ENCODE measurements at regions not wholly inside any gene's neighbourhood (a gene's known extent, or its start where the extent isn't known, plus 50 kb on each side); places are given as distances from the start of the nearest gene placed in this dataset.

GRCh38 chr21:20649231-20649630, 349.0 kb upstream of the NCAM2 start:
- intact Hi-C loops (cut with DNase I): no loop called here
- no peak for DNase-seq
- H3K27ac ChIP-seq: no peak overlapping the region
- no peaks in the 10 kb centered on the region for H3K27me3 ChIP-seq
- no peak for ATAC-seq
- no peak overlapping the region for H3K4me3 ChIP-seq
- H3K36me3 ChIP-seq: no peaks in the 10 kb centered on the region
- TF ChIP-seq POLR2A (IDR thresholded peaks at IDR 0.05) (no peak), CTCF (IDR thresholded peaks at IDR 0.05) (no peak)
- 84 to 85% (median 85%) methylated on average over 5 of the region's 5 CpGs for WGBS, 4 donors
- H3K4me1 ChIP-seq: no peaks in the 10 kb centered on the region
- peaks cover 0 to 18% (median 0%) of the 10 kb centered on the region in 12 donors for H3K9me3 ChIP-seq

GRCh38 chr21:20652846-20653245, 345.4 kb upstream of the NCAM2 start:
- WGBS, 4 donors: 76 to 84% (median 79%) methylated on average over 4 of the region's 4 CpGs
- intact Hi-C loops (cut with DNase I): no loop called here
- TF ChIP-seq CTCF (IDR thresholded peaks at IDR 0.05): no peak
- no peak for TF ChIP-seq POLR2A (IDR thresholded peaks at IDR 0.05)
- no peaks in the 10 kb centered on the region for H3K4me1 ChIP-seq
- ATAC-seq (no peak), DNase-seq (no peak)
- H3K9me3 ChIP-seq: peaks cover 0 to 6% (median 0%) of the 10 kb centered on the region in 12 donors
- no peak overlapping the region for H3K27ac ChIP-seq
- no peaks in the 10 kb centered on the region for H3K36me3 ChIP-seq
- no peaks in the 10 kb centered on the region for H3K27me3 ChIP-seq
- H3K4me3 ChIP-seq: no peak overlapping the region

GRCh38 chr21:20661246-20661645, 337.0 kb upstream of the NCAM2 start:
- intact Hi-C loops (cut with DNase I): no loop called here
- DNase-seq: no peak
- no peak overlapping the region for H3K27ac ChIP-seq
- H3K4me3 ChIP-seq: no peak overlapping the region
- H3K36me3 ChIP-seq: no peaks in the 10 kb centered on the region
- no peaks in the 10 kb centered on the region for H3K27me3 ChIP-seq
- no peak for ATAC-seq
- no peaks in the 10 kb centered on the region for H3K4me1 ChIP-seq
- TF ChIP-seq POLR2A (IDR thresholded peaks at IDR 0.05) (no peak), CTCF (IDR thresholded peaks at IDR 0.05) (no peak)
- 62 to 73% (median 67%) methylated on average over 4 of the region's 4 CpGs for WGBS, 4 donors
- H3K9me3 ChIP-seq: peaks cover 0 to 16% (median 0%) of the 10 kb centered on the region in 12 donors

GRCh38 chr21:20661745-20662422, 336.3 kb upstream of the NCAM2 start:
- intact Hi-C loops (cut with DNase I): no loop called here
- Histone ChIP-seq H3K27me3 (no peaks in the 10 kb centered on the region), H3K9me3 (peaks cover 0 to 16% (median 0%) of the 10 kb centered on the region in 12 donors), H3K36me3 (no peaks in the 10 kb centered on the region), H3K27ac (no peak overlapping the region), H3K4me3 (no peak overlapping the region), H3K4me1 (no peaks in the 10 kb centered on the region)
- TF ChIP-seq POLR2A (IDR thresholded peaks at IDR 0.05): no peak
- TF ChIP-seq CTCF (IDR thresholded peaks at IDR 0.05): no peak
- no peak for ATAC-seq
- no peak for DNase-seq

Data from heart left ventricle (tissue), 16 donors.